GM19463 (cell line): ENCODE measurements at regions not wholly inside any gene's neighbourhood (a gene's known extent, or its start where the extent isn't known, plus 50 kb on each side); places are given as distances from the start of the nearest gene placed in this dataset.

Source experiments
- ATAC-seq: cut with Tn5 transposase; IDR thresholded peaks from one replicate; pipeline ENCODE4 v1.9.1; 2021; ENCODE audit warnings: mild to moderate bottlenecking, moderate library complexity; ENCODE audit not compliant: unreplicated experiment

DNA sequence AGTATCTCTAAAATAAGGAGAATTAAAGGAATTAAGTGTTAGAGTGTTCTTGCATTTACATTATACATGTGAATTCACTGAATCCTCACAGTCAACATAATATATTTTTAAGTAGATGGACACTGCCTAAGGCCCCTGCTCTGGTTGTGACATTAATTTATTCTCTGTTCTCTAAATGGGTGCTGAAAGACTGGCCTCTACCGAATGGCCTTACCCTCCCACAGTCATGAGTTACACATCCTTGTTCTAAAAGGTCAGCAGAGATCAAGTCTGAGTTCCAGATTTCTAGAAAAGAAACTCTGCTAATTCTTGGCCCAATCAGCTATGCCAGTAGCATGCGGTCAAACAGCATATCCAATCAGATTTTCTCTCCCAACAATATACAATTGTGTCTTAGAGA is 193.2 kb downstream of the TM2D1 start:
- no peak for ATAC-seq

DNA sequence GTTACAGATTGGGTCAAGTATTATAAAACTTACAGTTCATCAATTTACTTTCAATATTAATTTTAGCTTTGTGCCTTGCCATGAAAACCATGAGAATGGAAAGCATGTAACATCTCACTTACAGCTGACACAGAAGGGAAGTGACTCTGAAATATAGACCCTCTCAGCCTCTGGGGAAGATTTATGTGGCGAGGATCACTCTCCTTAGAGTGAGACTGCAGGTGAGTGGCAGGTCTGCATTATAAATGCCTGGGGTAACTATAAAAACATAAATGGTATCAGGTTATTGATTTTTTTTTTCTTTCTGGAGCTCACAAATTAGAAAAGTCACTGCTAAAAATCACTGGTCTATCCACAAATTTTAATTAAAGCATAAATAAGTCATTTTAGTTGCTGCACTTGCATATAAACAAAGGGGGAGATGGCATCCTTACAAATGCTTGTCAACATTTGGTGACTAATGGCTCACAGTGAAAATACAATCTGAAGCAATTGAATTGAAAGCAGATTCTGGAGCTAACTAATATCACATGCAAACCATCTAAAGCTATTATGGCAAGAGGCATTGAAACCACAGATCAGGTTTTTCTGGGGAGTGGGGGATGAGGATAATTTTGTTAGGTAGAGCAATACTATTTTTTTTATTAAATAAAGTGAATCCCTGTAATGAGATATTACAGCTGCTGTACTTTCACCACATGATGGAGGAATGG is 200.9 kb downstream of the TM2D1 start:
- no peak for ATAC-seq

DNA sequence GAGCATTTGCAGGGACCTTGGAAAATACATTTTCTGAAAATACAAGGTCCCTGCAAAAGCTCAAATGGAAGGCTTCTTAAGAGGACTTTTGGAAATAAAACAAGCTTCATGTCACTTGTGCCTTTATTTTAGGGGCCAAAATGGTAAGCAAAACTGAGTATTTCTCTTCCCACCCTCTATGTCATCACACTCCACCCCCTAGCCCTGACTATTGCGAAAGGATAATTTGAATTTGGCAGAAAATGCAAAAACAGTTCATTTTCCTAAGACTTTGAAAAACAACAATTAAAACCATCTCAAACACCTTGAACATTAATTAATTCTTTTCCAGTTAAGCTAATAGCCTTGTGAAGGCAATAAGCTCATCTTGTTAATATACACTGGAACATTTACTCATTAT is 201.7 kb downstream of the TM2D1 start:
- no peak for ATAC-seq

DNA sequence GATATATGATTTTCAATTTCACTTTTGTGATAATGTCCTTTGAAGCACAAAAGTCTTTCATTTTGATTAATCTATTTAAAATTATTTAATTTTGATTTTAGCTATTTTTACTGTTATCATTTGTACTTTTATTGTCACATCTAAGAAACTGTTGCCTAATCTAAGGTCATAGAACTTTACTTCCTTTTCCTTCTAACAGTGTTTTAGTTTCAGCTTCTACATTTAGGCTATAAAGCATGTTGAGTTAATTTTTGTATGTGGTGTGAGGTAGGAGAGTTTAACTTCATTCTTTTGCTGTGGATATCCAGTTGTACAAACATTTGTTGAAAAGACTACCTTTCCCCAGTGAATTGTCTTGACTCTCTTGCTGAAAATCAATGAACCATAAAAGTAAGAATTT is 204.5 kb downstream of the TM2D1 start:
- no peak for ATAC-seq

DNA sequence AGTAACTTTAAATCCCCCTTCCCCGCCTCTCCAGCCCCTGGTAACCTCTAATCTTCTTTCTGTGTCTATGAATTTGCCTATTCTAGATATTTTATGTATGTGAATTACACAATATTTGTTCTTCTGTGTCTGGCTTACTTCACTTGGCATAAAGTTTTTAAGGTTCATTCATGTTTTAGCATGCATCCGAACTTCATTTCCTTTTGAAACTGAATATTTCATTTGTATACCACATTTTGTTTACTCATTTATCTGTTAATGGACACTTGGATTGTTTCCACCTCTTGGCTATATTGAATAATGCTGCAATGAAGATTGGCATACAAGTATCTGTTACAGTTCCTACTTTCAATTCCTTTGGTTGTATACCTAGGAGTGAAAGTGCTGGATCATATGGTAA is 205.3 kb downstream of the TM2D1 start:
- no peak for ATAC-seq

DNA sequence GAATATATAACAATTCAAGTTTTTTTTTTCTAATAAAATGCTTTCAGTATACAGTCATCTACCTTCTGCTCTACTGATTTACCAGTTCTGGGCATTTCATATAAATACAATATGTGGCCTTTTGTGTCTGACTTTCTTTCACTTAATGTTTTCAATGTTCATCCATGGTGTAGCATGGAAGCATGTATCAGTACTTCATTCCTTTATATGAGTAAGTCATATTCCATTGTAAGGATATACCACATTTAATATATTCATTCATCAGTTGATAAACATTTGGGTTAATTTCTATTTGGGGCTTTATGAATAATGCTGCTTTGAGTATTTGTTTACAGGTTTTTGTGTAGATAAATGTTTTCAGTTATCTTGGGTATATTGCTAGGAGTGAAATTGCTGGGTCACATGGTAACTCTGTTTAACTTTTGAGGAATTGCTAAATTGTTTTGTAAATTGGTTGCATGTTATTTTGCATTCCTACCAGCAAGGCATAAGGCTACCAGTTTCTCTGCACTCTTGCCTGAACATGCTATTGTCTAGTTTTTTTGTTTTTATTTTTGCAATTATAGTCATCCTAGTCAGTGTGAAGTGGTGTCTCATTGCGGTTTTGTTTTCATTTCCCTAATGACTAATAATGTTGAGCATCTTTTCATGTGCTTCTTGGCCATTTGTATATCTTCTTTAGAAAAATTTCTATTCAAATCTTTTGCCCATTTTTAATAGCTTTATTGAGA is 206.1 kb downstream of the TM2D1 start:
- ATAC-seq: peak; percentile 58

DNA sequence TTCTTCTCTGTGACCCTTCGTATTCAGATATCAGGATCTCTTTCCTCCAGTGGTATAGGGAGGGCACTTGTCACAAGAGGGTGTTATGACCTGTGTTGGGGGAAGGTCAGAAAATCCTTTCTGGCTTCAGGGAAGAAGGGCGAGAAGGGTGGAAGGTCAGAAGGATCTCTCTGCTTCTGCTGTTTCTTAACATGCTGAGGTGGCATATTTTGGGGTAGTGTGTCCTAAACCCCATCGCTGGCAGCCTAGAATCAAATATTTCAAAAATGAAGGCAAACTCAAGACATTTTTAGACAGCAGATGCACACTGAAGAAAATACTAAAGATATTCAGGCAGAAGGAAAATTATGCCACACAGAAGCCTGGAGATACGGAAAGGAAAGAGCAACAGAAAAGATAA is 207.6 kb downstream of the TM2D1 start:
- ATAC-seq: no peak

DNA sequence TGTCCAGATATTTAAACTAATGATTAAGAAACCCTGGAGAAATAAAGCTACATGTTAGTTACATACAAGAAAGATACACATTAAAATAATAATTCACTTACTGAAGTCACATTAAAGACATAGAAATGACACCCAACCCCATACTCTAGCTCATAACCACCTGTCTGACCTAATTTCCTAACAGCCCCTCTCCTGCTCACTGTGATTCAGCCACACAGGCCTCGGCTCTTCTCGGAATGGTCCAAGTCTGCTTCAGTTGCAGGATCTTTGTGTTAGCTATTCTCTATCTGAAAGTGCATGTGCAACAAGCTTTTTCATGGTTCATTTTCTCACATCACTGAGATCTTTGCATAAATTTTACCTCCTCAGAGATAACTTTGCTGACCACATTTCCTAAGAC is 209.8 kb downstream of the TM2D1 start:
- no peak for ATAC-seq
